ENCODE measurements at regions not wholly inside any gene's neighbourhood (a gene's known extent, or its start where the extent isn't known, plus 50 kb on each side); places are given as distances from the start of the nearest gene placed in this dataset.

DNA sequence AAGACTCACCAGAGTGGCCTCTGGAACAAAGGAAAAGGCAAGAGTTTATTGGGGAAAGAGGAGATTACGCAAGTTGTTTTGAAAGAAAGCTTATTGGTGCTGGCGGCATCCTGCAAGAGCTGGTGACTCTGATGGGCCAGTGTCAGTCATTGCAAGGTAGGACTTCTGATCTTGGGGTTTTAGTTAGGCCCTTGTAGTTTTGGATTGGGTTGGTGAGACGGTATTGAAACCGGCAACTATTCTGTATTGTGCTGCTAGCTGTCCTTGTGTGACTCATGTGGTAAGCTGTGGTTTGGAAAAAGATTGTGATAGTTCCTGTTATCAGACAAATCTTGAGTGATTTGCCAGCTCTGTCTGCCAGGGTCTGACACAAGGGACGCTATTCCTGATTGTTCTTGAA, 159.1 kb upstream of the PIEZO2 start:
- no peak overlapping the region for H2AFZ ChIP-seq (ENCODE audit: low read depth, low read length)
- POLR2A ChIA-PET: interaction anchor here (1.2 kb wide), 1 partner anchor 12 kb away, joined by 4 read pairs; no protein-coding TSS in a partner anchor
- no peak for ATAC-seq

More for the DNA sequence above, 159.1 kb upstream of the PIEZO2 start:
- CTCF ChIA-PET (ENCODE audit: low intra/inter-chr PET ratio): interaction anchor here (0.6 kb wide), 1 partner anchor 155 kb away, joined by 5 read pairs; no protein-coding TSS in a partner anchor
- no peaks in the 10 kb centered on the region for H4K20me1 ChIP-seq (replicated peaks; ENCODE audit: control insufficient read depth, insufficient read depth, low read length)
- TF ChIP-seq RFX7 (CRISPR knock-in tag; IDR thresholded peaks at IDR 0.05): no peak
- TF ChIP-seq, protein P1, sequence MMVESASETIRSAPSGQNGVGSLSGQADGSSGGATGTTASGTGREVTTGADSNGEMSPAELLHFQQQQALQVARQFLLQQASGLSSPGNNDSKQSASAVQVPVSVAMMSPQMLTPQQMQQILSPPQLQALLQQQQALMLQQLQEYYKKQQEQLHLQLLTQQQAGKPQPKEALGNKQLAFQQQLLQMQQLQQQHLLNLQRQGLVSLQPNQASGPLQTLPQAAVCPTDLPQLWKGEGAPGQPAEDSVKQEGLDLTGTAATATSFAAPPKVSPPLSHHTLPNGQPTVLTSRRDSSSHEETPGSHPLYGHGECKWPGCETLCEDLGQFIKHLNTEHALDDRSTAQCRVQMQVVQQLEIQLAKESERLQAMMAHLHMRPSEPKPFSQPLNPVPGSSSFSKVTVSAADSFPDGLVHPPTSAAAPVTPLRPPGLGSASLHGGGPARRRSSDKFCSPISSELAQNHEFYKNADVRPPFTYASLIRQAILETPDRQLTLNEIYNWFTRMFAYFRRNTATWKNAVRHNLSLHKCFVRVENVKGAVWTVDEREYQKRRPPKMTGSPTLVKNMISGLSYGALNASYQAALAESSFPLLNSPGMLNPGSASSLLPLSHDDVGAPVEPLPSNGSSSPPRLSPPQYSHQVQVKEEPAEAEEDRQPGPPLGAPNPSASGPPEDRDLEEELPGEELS (CRISPR knock-in tag; IDR thresholded peaks at IDR 0.05; ENCODE audit: borderline replicate concordance): no peak
- no peak for TF ChIP-seq POLR3G (IDR thresholded peaks at IDR 0.05; ENCODE audit: extremely low read depth, insufficient read length, insufficient replicate concordance)
- no peak for TF ChIP-seq FOXK1 (CRISPR knock-in tag; IDR thresholded peaks at IDR 0.05; ENCODE audit: borderline replicate concordance)
- no peak for TF ChIP-seq ZNF133 (CRISPR knock-in tag; IDR thresholded peaks at IDR 0.05)
- TF ChIP-seq POLR2AphosphoS5 (IDR thresholded peaks at IDR 0.05; ENCODE audit: control insufficient read depth, insufficient read depth, low read depth, low read length): no peak
- no peak for TF ChIP-seq HNRNPUL1 (IDR thresholded peaks at IDR 0.05; ENCODE audit: low read length)
- no peak for TF ChIP-seq RHOXF2B (CRISPR knock-in tag; conservative IDR thresholded peaks at IDR 0.05)
- no peaks in the 10 kb centered on the region; a peak in 1 of 5 replicates for H3K27me3 ChIP-seq (ENCODE audit: control insufficient read depth in 2 of 2, insufficient read depth in 2 of 2, low read length in 2 of 2)
- H3K9me3 ChIP-seq (replicated peaks; ENCODE audit: control insufficient read depth, insufficient read depth, low read depth, low read length): no peaks in the 10 kb centered on the region
- DNase-seq (ENCODE audit: extremely low read depth in 1 of 4, low spot score in 3 of 4): no peak
- WGBS (ENCODE audit: insufficient coverage, low coverage, missing lambda C conversion rate): 0% methylated on average over 5 of the region's 5 CpGs
- intact Hi-C loops (cut with micrococcal nuclease) (no loop called here), in situ Hi-C loops (cut with MboI) (no loop called here)
- no TSS peak for BruUV-seq (replicated peaks)
- H3K36me3 ChIP-seq (ENCODE audit: control insufficient read depth, insufficient read depth, low read length): no peaks in the 10 kb centered on the region
- H3K9ac ChIP-seq (ENCODE audit: insufficient read depth in 1 of 2, low read depth in 2 of 2, low read length in 2 of 2): no peak overlapping the region
- H3K9me1 ChIP-seq (ENCODE audit: control insufficient read depth, insufficient read depth, low read length): no peaks in the 10 kb centered on the region
- no peak overlapping the region for H3K4me3 ChIP-seq
- FAIRE-seq: no peak
- no peaks in the 10 kb centered on the region for H3K79me2 ChIP-seq (ENCODE audit: control insufficient read depth, insufficient read depth, low read length)
- H3K4me1 ChIP-seq (replicated peaks in 1 of 2; ENCODE audit: control insufficient read depth in 2 of 2, insufficient read depth in 2 of 2, low read length in 2 of 2): no peaks in the 10 kb centered on the region
- no peak overlapping the region for H3K27ac ChIP-seq (ENCODE audit: extremely low read depth, low read depth, low read length)
- H3K4me2 ChIP-seq (ENCODE audit: insufficient read depth, low read length): no peak overlapping the region

Data from K562 (cell line).